ENCODE measurements at regions not wholly inside any gene's neighbourhood (a gene's known extent, or its start where the extent isn't known, plus 50 kb on each side); places are given as distances from the start of the nearest gene placed in this dataset.

GRCh38 chr4:72900952-72901351, 168.6 kb downstream of the COX18 start:
- RAD21 ChIA-PET (ENCODE audit: low non-redundant PET in 1 of 2, low total read pairs in 2 of 2, uncharacterized antibody in 2 of 2, unreplicated experiment in 2 of 2): no interaction called here
- ATAC-seq (no peak), DNase-seq (ENCODE audit: low read depth, low spot score) (no peak)
- no peak for TF ChIP-seq CBX3 (IDR thresholded peaks at IDR 0.05; ENCODE audit: low read depth)
- no peak for TF ChIP-seq YY1 (IDR thresholded peaks at IDR 0.05; ENCODE audit: extremely low read depth, insufficient replicate concordance, low read depth, low read length)
- Histone ChIP-seq H2AFZ (ENCODE audit: low read depth, low read length, poor library complexity, severe bottlenecking) (no peak overlapping the region), H3K9me3 (ENCODE audit: control insufficient read depth in 1 of 2, insufficient read depth in 1 of 2, low read depth in 1 of 2, low read length in 2 of 2) (no peaks in the 10 kb centered on the region), H3K27ac (ENCODE audit: low read depth, low read length) (no peak overlapping the region), H3K36me3 (ENCODE audit: control insufficient read depth in 1 of 2, insufficient read depth in 2 of 2, low read length in 2 of 2) (no peaks in the 10 kb centered on the region), H3K9ac (ENCODE audit: low read length) (no peak overlapping the region), H3K79me2 (ENCODE audit: insufficient read depth, low read length) (no peaks in the 10 kb centered on the region), H4K20me1 (ENCODE audit: insufficient read depth) (no peaks in the 10 kb centered on the region), H3K4me2 (ENCODE audit: low read length) (no peak overlapping the region), H3K27me3 (ENCODE audit: insufficient read depth, low read length) (no peaks in the 10 kb centered on the region), H3K4me3 (replicated peaks in 1 of 2; ENCODE audit: low read depth in 1 of 2, low read length in 2 of 2) (no peak overlapping the region), H3K4me1 (ENCODE audit: control insufficient read depth in 1 of 2, insufficient read depth in 2 of 2, low read length in 2 of 2) (no peaks in the 10 kb centered on the region), H3K9me2 (ENCODE audit: insufficient read depth) (no peaks in the 10 kb centered on the region)
- BruUV-seq (replicated peaks): no TSS peak
- POLR2A ChIA-PET: no interaction called here
- CTCF ChIA-PET: no interaction called here
- intact Hi-C loops (cut with micrococcal nuclease): no loop called here

- H3K9me3 ChIP-seq (ENCODE audit: control insufficient read depth in 1 of 2, insufficient read depth in 1 of 2, low read depth in 1 of 2, low read length in 2 of 2): no peaks in the 10 kb centered on the region
- RAD21 ChIA-PET (ENCODE audit: low non-redundant PET in 1 of 2, low total read pairs in 2 of 2, uncharacterized antibody in 2 of 2, unreplicated experiment in 2 of 2): no interaction called here
- H2AFZ ChIP-seq (ENCODE audit: low read depth, low read length, poor library complexity, severe bottlenecking): no peak overlapping the region
- no peak overlapping the region for H3K4me3 ChIP-seq (replicated peaks in 1 of 2; ENCODE audit: low read depth in 1 of 2, low read length in 2 of 2)
- H3K27ac ChIP-seq (ENCODE audit: low read depth, low read length): no peak overlapping the region
- H3K36me3 ChIP-seq (ENCODE audit: control insufficient read depth in 1 of 2, insufficient read depth in 2 of 2, low read length in 2 of 2): no peaks in the 10 kb centered on the region
- POLR2A ChIA-PET: no interaction called here
- no peaks in the 10 kb centered on the region for H3K79me2 ChIP-seq (ENCODE audit: insufficient read depth, low read length)
- BruUV-seq (replicated peaks): no TSS peak
- CTCF ChIA-PET: no interaction called here
- H3K9me2 ChIP-seq (ENCODE audit: insufficient read depth): no peaks in the 10 kb centered on the region
- H3K9ac ChIP-seq (ENCODE audit: low read length): no peak overlapping the region
- no peaks in the 10 kb centered on the region for H4K20me1 ChIP-seq (ENCODE audit: insufficient read depth)
- H3K4me1 ChIP-seq (ENCODE audit: control insufficient read depth in 1 of 2, insufficient read depth in 2 of 2, low read length in 2 of 2): no peaks in the 10 kb centered on the region
- no peak overlapping the region for H3K4me2 ChIP-seq (ENCODE audit: low read length)
- no peak for ATAC-seq
- H3K27me3 ChIP-seq (ENCODE audit: insufficient read depth, low read length): no peaks in the 10 kb centered on the region
- intact Hi-C loops (cut with micrococcal nuclease): no loop called here
- TF ChIP-seq CEBPB (IDR thresholded peaks at IDR 0.05; ENCODE audit: low read depth): no peak
- TF ChIP-seq CTCF (IDR thresholded peaks at IDR 0.05 in 2 of 3, conservative IDR thresholded peaks at IDR 0.05 in 1 of 3; ENCODE audit: borderline replicate concordance in 1 of 3, insufficient read depth in 1 of 3, low read depth in 2 of 3, low read length in 2 of 3): no peak
- no peak for TF ChIP-seq ELF1 (IDR thresholded peaks at IDR 0.05; ENCODE audit: borderline replicate concordance, low read depth)
- TF ChIP-seq RAD21 (IDR thresholded peaks at IDR 0.05; ENCODE audit: low read depth): no peak
- no peak for TF ChIP-seq FOSL1 (IDR thresholded peaks at IDR 0.05; ENCODE audit: low read depth)
- TF ChIP-seq POLR2A (IDR thresholded peaks at IDR 0.05; ENCODE audit: borderline replicate concordance, extremely low read depth, insufficient read depth, insufficient read length): no peak
- no peak for TF ChIP-seq SIN3A (IDR thresholded peaks at IDR 0.05; ENCODE audit: low read depth)
- TF ChIP-seq ZNF274 (IDR thresholded peaks at IDR 0.05; ENCODE audit: low read depth, low read length): no peak
- TF ChIP-seq TCF7L2 (IDR thresholded peaks at IDR 0.05; ENCODE audit: borderline replicate concordance, extremely low read depth, insufficient read depth, insufficient read length): no peak
- TF ChIP-seq SRF (IDR thresholded peaks at IDR 0.05; ENCODE audit: low read depth): no peak
- TF ChIP-seq ZBTB33 (IDR thresholded peaks at IDR 0.05; ENCODE audit: extremely low read depth, insufficient replicate concordance, low read length): no peak
- no peak for TF ChIP-seq ZFX (IDR thresholded peaks at IDR 0.05)
- TF ChIP-seq MAX (IDR thresholded peaks at IDR 0.05): no peak
- DNase-seq (ENCODE audit: low read depth, low spot score): no peak
Observed at GRCh38 chr4:72899621-72900020, 169.9 kb downstream of the COX18 start.

Data from HCT116 (cell line).